Body of pancreas (tissue), 4 donors: ENCODE measurements at regions not wholly inside any gene's neighbourhood (a gene's known extent, or its start where the extent isn't known, plus 50 kb on each side); places are given as distances from the start of the nearest gene placed in this dataset.

Source experiments
- ATAC-seq: fragments of 150-250 bp; one replicate; pipeline ENCODE4 v1.9.1; 2016
- DNase-seq, 4 donors: peaks; one replicate each; pipeline ENCODE4 v3.0.0-alpha.2; 2019
- H3K27ac ChIP-seq, 4 donors: fragments of 200-600 bp; sonication (generic); 1 replicate in 3 of 4; 2 replicates in 1 of 4; pipeline versions ENCODE4 v1.5.1 to v1.6.1; 2016 to 2019; ENCODE audit warnings: mild to moderate bottlenecking in 1 of 4, mixed read lengths in 1 of 4, moderate library complexity in 1 of 4
- H3K27me3 ChIP-seq, 2 donors: fragments of 200-600 bp; sonication (generic); one replicate each; pipeline ENCODE4 v1.6.0; 2016; ENCODE audit warnings: mild to moderate bottlenecking in 1 of 2
- H3K36me3 ChIP-seq, 2 donors: fragments of 200-600 bp; sonication (generic); replicated peaks in 1 of 2; 2 replicates each; pipeline ENCODE4 v1.5.1; 2016; ENCODE audit warnings: low read depth in 2 of 2; ENCODE audit not compliant: insufficient read depth in 1 of 2
- H3K4me1 ChIP-seq: fragments of 200-600 bp; sonication (generic); one replicate; pipeline ENCODE4 v1.6.0; 2016
- H3K4me3 ChIP-seq, 2 donors: fragments of 200-600 bp; sonication (generic); 1 replicate in 1 of 2; 2 replicates in 1 of 2; pipeline ENCODE4 v1.5.1; 2016 to 2019
- H3K9me3 ChIP-seq, 3 donors: fragments of 200-600 bp; sonication (generic); 1 replicate in 2 of 3; 2 replicates in 1 of 3; pipeline ENCODE4 v1.5.1; 2016
- CTCF ChIP-seq, 7 experiments: fragments of 450-650 bp in 4 of 7; fragments of 200-600 bp in 3 of 7; sonication (generic) in 3 of 7; IDR thresholded peaks; one replicate each; pipeline ENCODE4 v1.5.1; 2016 to 2019; ENCODE audit warnings: antibody characterized with exemption in 7 of 7
- POLR2A ChIP-seq, 3 donors: fragments of 450-650 bp; IDR thresholded peaks; one replicate each; pipeline ENCODE4 v1.6.1; 2016; ENCODE audit warnings: antibody characterized with exemption in 3 of 3, mild to moderate bottlenecking in 2 of 3
- WGBS, 2 donors: methylation state at CpG; one replicate each; pipeline ENCODE4 v1.1.5; 2017; 5-methylcytosine and 5-hydroxymethylcytosine counted together
- intact Hi-C: fragments of 100-400 bp; cut with DNase I; formaldehyde crosslinking; loops from one replicate; pipeline ENCODE4 v1.15.1; 2023

GRCh38 chr1:47571161-47571560 lies 133.3 kb downstream of the FOXD2 start:
- Histone ChIP-seq H3K27me3 (no peaks in the 10 kb centered on the region), H3K36me3 (no peaks in the 10 kb centered on the region), H3K4me1 (peaks cover 7% of the 10 kb centered on the region), H3K9me3 (no peaks in the 10 kb centered on the region), H3K27ac (no peak overlapping the region), H3K4me3 (no peak overlapping the region)
- no peak for TF ChIP-seq POLR2A (IDR thresholded peaks at IDR 0.05)
- no peak for TF ChIP-seq CTCF (IDR thresholded peaks at IDR 0.05)
- intact Hi-C loops = no loop called here
- 79 to 84% methylated on average over 5 of the region's 5 CpGs for WGBS, 2 donors
- no peak for DNase-seq
- no peak for ATAC-seq

DNA sequence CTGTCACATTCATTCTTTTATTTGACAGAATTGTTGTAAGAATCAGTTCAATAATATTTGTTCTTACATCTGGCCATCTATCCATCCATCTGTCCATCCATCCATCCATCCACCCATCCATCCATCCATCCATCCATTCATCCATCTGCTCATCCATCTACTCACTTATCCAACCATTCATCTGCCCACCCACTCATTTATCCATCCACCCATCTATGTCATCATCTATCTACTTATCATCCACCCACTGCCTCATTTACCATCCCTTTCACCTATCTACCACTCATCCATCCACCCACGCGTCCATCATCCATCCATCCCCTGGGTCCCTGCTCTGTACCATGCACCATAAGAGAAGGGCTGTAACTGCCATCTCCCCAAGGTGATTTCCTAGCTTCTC lies 134.1 kb downstream of the FOXD2 start:
- 95% methylated on average over 2 of the region's 2 CpGs for WGBS, 2 donors
- Histone ChIP-seq H3K27me3 (no peaks in the 10 kb centered on the region), H3K4me1 (peaks cover 7% of the 10 kb centered on the region), H3K9me3 (no peaks in the 10 kb centered on the region), H3K27ac (no peak overlapping the region), H3K36me3 (no peaks in the 10 kb centered on the region), H3K4me3 (no peak overlapping the region)
- no peak for TF ChIP-seq CTCF (IDR thresholded peaks at IDR 0.05)
- TF ChIP-seq POLR2A (IDR thresholded peaks at IDR 0.05) = no peak
- intact Hi-C loops = no loop called here
- ATAC-seq (no peak), DNase-seq (no peak)

- WGBS, 2 donors = 78 to 94% methylated on average over 5 to 13 of the region's 13 CpGs
- no peak for TF ChIP-seq CTCF (IDR thresholded peaks at IDR 0.05)
- H3K4me1 ChIP-seq = peaks cover 7% of the 10 kb centered on the region
- no peak for ATAC-seq
- H3K36me3 ChIP-seq = no peaks in the 10 kb centered on the region
- DNase-seq = no peak
- intact Hi-C loops = no loop called here
- H3K27me3 ChIP-seq = no peaks in the 10 kb centered on the region
- no peak overlapping the region for H3K4me3 ChIP-seq
- no peaks in the 10 kb centered on the region for H3K9me3 ChIP-seq
- H3K27ac ChIP-seq = no peak overlapping the region
Observed at GRCh38 chr1:47572731-47573430, 135.0 kb downstream of the FOXD2 start.

GRCh38 chr1:47574451-47575165 lies 136.8 kb downstream of the FOXD2 start:
- ATAC-seq = no peak
- DNase-seq = no peak
- intact Hi-C loops = no loop called here
- Histone ChIP-seq H3K27me3 (no peaks in the 10 kb centered on the region), H3K27ac (no peak overlapping the region), H3K36me3 (no peaks in the 10 kb centered on the region), H3K4me3 (no peak overlapping the region), H3K9me3 (no peaks in the 10 kb centered on the region), H3K4me1 (peaks cover 13% of the 10 kb centered on the region)
- no peak for TF ChIP-seq CTCF (IDR thresholded peaks at IDR 0.05)
- TF ChIP-seq POLR2A (IDR thresholded peaks at IDR 0.05) = no peak
- 77 to 82% methylated on average over 11 to 14 of the region's 15 CpGs for WGBS, 2 donors
